ENCODE measurements at regions not wholly inside any gene's neighbourhood (a gene's known extent, or its start where the extent isn't known, plus 50 kb on each side); places are given as distances from the start of the nearest gene placed in this dataset.
"Not testable (repeated sequence)": the region's sequence is repeated elsewhere in the genome, so short reads cannot be mapped to it uniquely, and the experiment has no call there.

- DNase-seq: no peak
Observed at GRCh38 chr14:105765893-105766614, 239.7 kb downstream of the TMEM121 start.

- DNase-seq: no peak
Observed at GRCh38 chr14:105767315-105767714, 240.9 kb downstream of the TMEM121 start.

- not testable (repeated sequence) for DNase-seq
Observed at GRCh38 chr14:105768039-105768438, 241.7 kb downstream of the TMEM121 start.

- DNase-seq: not testable (repeated sequence)
Observed at GRCh38 chr14:105769061-105769730, 242.8 kb downstream of the TMEM121 start.

- DNase-seq: not testable (repeated sequence)
Observed at GRCh38 chr14:105770619-105771216, 244.3 kb downstream of the TMEM121 start.

- DNase-seq: not testable (repeated sequence)
Observed at GRCh38 chr14:105771261-105772226, 245.2 kb downstream of the TMEM121 start.

GRCh38 chr14:105772710-105773250, 246.4 kb downstream of the TMEM121 start:
- not testable (repeated sequence) for DNase-seq

- DNase-seq: no peak
Observed at GRCh38 chr14:105773584-105773983, 247.2 kb downstream of the TMEM121 start.

GRCh38 chr14:105774001-105774400, 247.6 kb downstream of the TMEM121 start:
- DNase-seq: no peak

GRCh38 chr14:105774585-105775348, 248.4 kb downstream of the TMEM121 start:
- DNase-seq: not testable (repeated sequence)

- not testable (repeated sequence) for DNase-seq
Observed at GRCh38 chr14:105775349-105775923, 249.1 kb downstream of the TMEM121 start.

- DNase-seq: not testable (repeated sequence)
Observed at GRCh38 chr14:105776112-105776511, 249.7 kb downstream of the TMEM121 start.

GRCh38 chr14:105776924-105777323, 250.5 kb downstream of the TMEM121 start:
- no peak for DNase-seq

GRCh38 chr14:105783707-105784106, 257.3 kb downstream of the TMEM121 start:
- DNase-seq: no peak

GRCh38 chr14:105793836-105794235, 267.5 kb downstream of the TMEM121 start:
- no peak for DNase-seq

- DNase-seq: no peak
Observed at GRCh38 chr14:105797546-105797945, 271.2 kb downstream of the TMEM121 start.

- no peak for DNase-seq
Observed at GRCh38 chr14:105805701-105806100, 279.3 kb downstream of the TMEM121 start.

GRCh38 chr14:105806568-105806967, 280.2 kb downstream of the TMEM121 start:
- DNase-seq: no peak

- no peak for DNase-seq
Observed at GRCh38 chr14:105817971-105818711, 291.8 kb downstream of the TMEM121 start.

- no peak for DNase-seq
Observed at GRCh38 chr14:105818712-105819005, 292.3 kb downstream of the TMEM121 start.

GRCh38 chr14:105830171-105830570, 303.8 kb downstream of the TMEM121 start:
- peak in 1 of 2 donors; percentile 17 for DNase-seq

Data from stimulated activated CD4-positive, alpha-beta T cell treated with anti-CD3 and anti-CD28 coated beads, Interleukin-2, amount 100 ng/mL, for 24 hours (primary cell).